ENCODE measurements at regions not wholly inside any gene's neighbourhood (a gene's known extent, or its start where the extent isn't known, plus 50 kb on each side); places are given as distances from the start of the nearest gene placed in this dataset.

- Mint-ChIP-seq H3K4me3 (ENCODE audit: unreplicated experiment) (no peak overlapping the region), H3K9me3 (ENCODE audit: low read depth) (peaks cover 21% of the 10 kb centered on the region), H3K27ac (ENCODE audit: unreplicated experiment) (no peak overlapping the region), H3K4me1 (ENCODE audit: low read depth) (no peaks in the 10 kb centered on the region), H3K36me3 (ENCODE audit: low read depth) (no peaks in the 10 kb centered on the region), H3K27me3 (ENCODE audit: low read depth) (peaks cover 19% of the 10 kb centered on the region)
- no peak for TF ChIP-seq CTCF (IDR thresholded peaks at IDR 0.05)
- no peak for DNase-seq (ENCODE audit: low spot score)
Observed at GRCh38 chr10:120069700-120070099, 177.2 kb downstream of the SEC23IP start.

- Mint-ChIP-seq H3K27ac (ENCODE audit: unreplicated experiment) (no peak overlapping the region), H3K27me3 (ENCODE audit: low read depth) (peaks cover 44% of the 10 kb centered on the region), H3K9me3 (ENCODE audit: low read depth) (peaks cover 8% of the 10 kb centered on the region), H3K4me3 (ENCODE audit: unreplicated experiment) (no peak overlapping the region), H3K4me1 (ENCODE audit: low read depth) (no peaks in the 10 kb centered on the region), H3K36me3 (ENCODE audit: low read depth) (no peaks in the 10 kb centered on the region)
- TF ChIP-seq CTCF (IDR thresholded peaks at IDR 0.05) = no peak
- no peak for DNase-seq (ENCODE audit: low spot score)
Observed at GRCh38 chr10:120075349-120075748, 182.8 kb downstream of the SEC23IP start.

GRCh38 chr10:120076996-120077706, 184.6 kb downstream of the SEC23IP start:
- Mint-ChIP-seq H3K27me3 (ENCODE audit: low read depth) (peaks cover 43% of the 10 kb centered on the region), H3K27ac (ENCODE audit: unreplicated experiment) (no peak overlapping the region), H3K4me3 (ENCODE audit: unreplicated experiment) (no peak overlapping the region), H3K9me3 (ENCODE audit: low read depth) (peaks cover 10% of the 10 kb centered on the region), H3K36me3 (ENCODE audit: low read depth) (no peaks in the 10 kb centered on the region), H3K4me1 (ENCODE audit: low read depth) (no peaks in the 10 kb centered on the region)
- no peak for TF ChIP-seq CTCF (IDR thresholded peaks at IDR 0.05)
- DNase-seq (ENCODE audit: low spot score) = no peak

GRCh38 chr10:120077707-120078492, 185.4 kb downstream of the SEC23IP start:
- peaks cover 10% of the 10 kb centered on the region for H3K9me3 Mint-ChIP-seq (ENCODE audit: low read depth)
- TF ChIP-seq CTCF (IDR thresholded peaks at IDR 0.05) = no peak
- no peak overlapping the region for H3K27ac Mint-ChIP-seq (ENCODE audit: unreplicated experiment)
- DNase-seq (ENCODE audit: low spot score) = no peak
- no peak overlapping the region for H3K4me3 Mint-ChIP-seq (ENCODE audit: unreplicated experiment)
- H3K27me3 Mint-ChIP-seq (ENCODE audit: low read depth) = peaks cover 43% of the 10 kb centered on the region
- H3K4me1 Mint-ChIP-seq (ENCODE audit: low read depth) = no peaks in the 10 kb centered on the region
- no peaks in the 10 kb centered on the region for H3K36me3 Mint-ChIP-seq (ENCODE audit: low read depth)

GRCh38 chr10:120085096-120085796, 192.7 kb downstream of the SEC23IP start:
- peaks cover 6% of the 10 kb centered on the region for H3K9me3 Mint-ChIP-seq (ENCODE audit: low read depth)
- no peak overlapping the region for H3K27ac Mint-ChIP-seq (ENCODE audit: unreplicated experiment)
- no peak for TF ChIP-seq CTCF (IDR thresholded peaks at IDR 0.05)
- H3K4me3 Mint-ChIP-seq (ENCODE audit: unreplicated experiment) = no peak overlapping the region
- DNase-seq (ENCODE audit: low spot score) = no peak
- no peaks in the 10 kb centered on the region for H3K36me3 Mint-ChIP-seq (ENCODE audit: low read depth)
- no peaks in the 10 kb centered on the region for H3K4me1 Mint-ChIP-seq (ENCODE audit: low read depth)
- H3K27me3 Mint-ChIP-seq (ENCODE audit: low read depth) = peaks cover 2% of the 10 kb centered on the region

All from chondrocyte (in vitro differentiated cells).